Liver (tissue), 8 donors: ENCODE measurements at regions not wholly inside any gene's neighbourhood (a gene's known extent, or its start where the extent isn't known, plus 50 kb on each side); places are given as distances from the start of the nearest gene placed in this dataset.

ENCODE experiments used
- DNase-seq: peaks from one replicate; pipeline ENCODE4 v3.0.0-alpha.2; 2017; ENCODE audit warnings: low spot score
- H3K27ac ChIP-seq, 2 donors: one replicate each; pipeline ENCODE4 v1.7.0; 2013; ENCODE audit warnings: inconsistent platforms in 2 of 2, low read length in 2 of 2, control low read depth in 1 of 2, low read depth in 1 of 2, mild to moderate bottlenecking in 1 of 2
- H3K27me3 ChIP-seq, 4 donors: one replicate each; pipeline versions ENCODE4 v1.6.1 to v1.7.0; 2013; ENCODE audit warnings: low read length in 3 of 4, inconsistent platforms in 1 of 4, mild to moderate bottlenecking in 1 of 4, moderate library complexity in 1 of 4; ENCODE audit not compliant: control insufficient read depth in 4 of 4, insufficient read depth in 4 of 4
- H3K36me3 ChIP-seq, 4 donors: one replicate each; pipeline versions ENCODE4 v1.6.1 to v1.7.0; 2013; ENCODE audit warnings: low read length in 3 of 4, mild to moderate bottlenecking in 3 of 4, low read depth in 1 of 4, moderate library complexity in 1 of 4; ENCODE audit not compliant: control insufficient read depth in 4 of 4, insufficient read depth in 3 of 4
- H3K4me1 ChIP-seq, 4 donors: one replicate each; pipeline versions ENCODE4 v1.6.1 to v1.7.0; 2013; ENCODE audit warnings: low read length in 3 of 4, mild to moderate bottlenecking in 3 of 4, moderate library complexity in 1 of 4; ENCODE audit not compliant: control insufficient read depth in 4 of 4, insufficient read depth in 4 of 4
- H3K4me3 ChIP-seq, 3 donors: one replicate each; pipeline versions ENCODE4 v1.6.1 to v1.7.0; 2013; ENCODE audit warnings: low read length in 3 of 3, control low read depth in 1 of 3, low read depth in 1 of 3, mild to moderate bottlenecking in 1 of 3
- H3K9ac ChIP-seq, 2 donors: one replicate each; pipeline ENCODE4 v1.7.0; 2013; ENCODE audit warnings: low read length in 2 of 2, mild to moderate bottlenecking in 2 of 2, moderate library complexity in 2 of 2, control low read depth in 1 of 2, low read depth in 1 of 2
- H3K9me3 ChIP-seq, 4 donors: one replicate each; pipeline versions ENCODE4 v1.6.1 to v1.7.0; 2013; ENCODE audit warnings: low read length in 3 of 4; ENCODE audit not compliant: control insufficient read depth in 4 of 4
- CTCF ChIP-seq: fragments of 150-350 bp; IDR thresholded peaks from 2 replicates; pipeline ENCODE4 v1.5.1; 2017; ENCODE audit warnings: improper control_type of control experiment, low read depth, low read length; ENCODE audit not compliant: missing input control
- EGR1 ChIP-seq, 2 donors: IDR thresholded peaks; 2 replicates each; pipeline ENCODE4 v1.6.1; 2016 to 2018; ENCODE audit warnings: antibody characterized with exemption in 2 of 2, low read depth in 2 of 2
- FOXA1 ChIP-seq: IDR thresholded peaks from 2 replicates; pipeline ENCODE4 v1.6.1; 2016; ENCODE audit warnings: antibody characterized with exemption
- FOXA2 ChIP-seq: IDR thresholded peaks from 2 replicates; pipeline ENCODE4 v1.6.1; 2016; ENCODE audit warnings: antibody characterized with exemption
- GABPA ChIP-seq, 2 donors: IDR thresholded peaks in 1 of 2; conservative IDR thresholded peaks in 1 of 2; 2 replicates each; pipeline ENCODE4 v1.6.1; 2016; ENCODE audit warnings: antibody characterized with exemption in 2 of 2, mild to moderate bottlenecking in 1 of 2, moderate library complexity in 1 of 2
- HNF4A ChIP-seq, 2 donors: conservative IDR thresholded peaks; 2 replicates each; pipeline ENCODE4 v1.6.1; 2016; ENCODE audit warnings: antibody characterized with exemption in 2 of 2, mild to moderate bottlenecking in 2 of 2
- HNF4G ChIP-seq: IDR thresholded peaks from 2 replicates; pipeline ENCODE4 v1.6.1; 2016; ENCODE audit warnings: antibody characterized with exemption
- JUND ChIP-seq, 2 donors: IDR thresholded peaks; 2 replicates each; pipeline ENCODE4 v1.6.1; 2016; ENCODE audit warnings: antibody characterized with exemption in 2 of 2
- NR2F2 ChIP-seq: IDR thresholded peaks from 2 replicates; pipeline ENCODE4 v1.6.1; 2016; ENCODE audit warnings: antibody characterized with exemption
- RAD21 ChIP-seq, 2 donors: IDR thresholded peaks; 2 replicates each; pipeline ENCODE4 v1.6.1; 2016; ENCODE audit warnings: antibody characterized with exemption in 2 of 2, mild to moderate bottlenecking in 2 of 2
- REST ChIP-seq: IDR thresholded peaks from 2 replicates; pipeline ENCODE4 v1.6.1; 2016; ENCODE audit warnings: antibody characterized with exemption, mild to moderate bottlenecking
- RXRA ChIP-seq, 2 donors: IDR thresholded peaks; 2 replicates each; pipeline ENCODE4 v1.6.1; 2017 to 2018; ENCODE audit warnings: antibody characterized with exemption in 2 of 2, mild to moderate bottlenecking in 1 of 2
- SP1 ChIP-seq: IDR thresholded peaks from 2 replicates; pipeline ENCODE4 v1.6.1; 2018; ENCODE audit warnings: antibody characterized with exemption, mild to moderate bottlenecking
- TAF1 ChIP-seq: conservative IDR thresholded peaks from 2 replicates; pipeline ENCODE4 v1.6.1; 2016; ENCODE audit warnings: antibody characterized with exemption, mild to moderate bottlenecking
- YY1 ChIP-seq: IDR thresholded peaks from 2 replicates; pipeline ENCODE4 v1.6.1; 2016; ENCODE audit warnings: antibody characterized with exemption, mild to moderate bottlenecking
- WGBS: extraction: QIAGEN DNeasy Blood & Tissue Kit; methylation state at CpG from one replicate; pipeline ENCODE4 v1.1.7; 2013; 5-methylcytosine and 5-hydroxymethylcytosine counted together
- TF ChIP-seq, protein P1 (sequence below): IDR thresholded peaks from 2 replicates; pipeline ENCODE4 v1.6.1; 2016; ENCODE audit warnings: antibody characterized with exemption
- TF ChIP-seq, protein P2 (sequence below): IDR thresholded peaks from 2 replicates; pipeline ENCODE4 v1.6.1; 2016; ENCODE audit warnings: antibody characterized with exemption
- TF ChIP-seq, protein P3 (sequence below): IDR thresholded peaks from 2 replicates; pipeline ENCODE4 v1.6.1; 2016; ENCODE audit warnings: antibody characterized with exemption
- donor health status: healthy.
- donor health status: healthy.
- donor health status: healthy.
- donor health status: healthy.
- donor health status: healthy.

- 70% methylated on average over 1 of the region's 1 CpG for WGBS
- H3K4me3 ChIP-seq: no peak overlapping the region
- no peaks in the 10 kb centered on the region for H3K4me1 ChIP-seq
- H3K27ac ChIP-seq: no peak overlapping the region
- DNase-seq: no peak
- H3K9ac ChIP-seq: no peak overlapping the region
- no peaks in the 10 kb centered on the region for H3K36me3 ChIP-seq
- H3K27me3 ChIP-seq: no peaks in the 10 kb centered on the region
- TF ChIP-seq HNF4G (no peak), YY1 (no peak), SP1 (no peak), REST (no peak), RXRA (IDR thresholded peaks at IDR 0.05) (no peak), GABPA (IDR thresholded peaks at IDR 0.05 in 1 of 2, conservative IDR thresholded peaks at IDR 0.05 in 1 of 2) (no peak), FOXA1 (no peak), HNF4A (conservative IDR thresholded peaks at IDR 0.05) (no peak), NR2F2 (no peak), RAD21 (IDR thresholded peaks at IDR 0.05) (no peak), EGR1 (IDR thresholded peaks at IDR 0.05; ENCODE audit: low read depth in 2 of 2) (no peak), JUND (IDR thresholded peaks at IDR 0.05) (no peak), TAF1 (no peak), CTCF (no peak)
- TF ChIP-seq, protein P1, sequence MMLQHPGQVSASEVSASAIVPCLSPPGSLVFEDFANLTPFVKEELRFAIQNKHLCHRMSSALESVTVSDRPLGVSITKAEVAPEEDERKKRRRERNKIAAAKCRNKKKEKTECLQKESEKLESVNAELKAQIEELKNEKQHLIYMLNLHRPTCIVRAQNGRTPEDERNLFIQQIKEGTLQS: no peak
- TF ChIP-seq, protein P2, sequence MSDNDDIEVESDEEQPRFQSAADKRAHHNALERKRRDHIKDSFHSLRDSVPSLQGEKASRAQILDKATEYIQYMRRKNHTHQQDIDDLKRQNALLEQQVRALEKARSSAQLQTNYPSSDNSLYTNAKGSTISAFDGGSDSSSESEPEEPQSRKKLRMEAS: no peak
- TF ChIP-seq, protein P3, sequence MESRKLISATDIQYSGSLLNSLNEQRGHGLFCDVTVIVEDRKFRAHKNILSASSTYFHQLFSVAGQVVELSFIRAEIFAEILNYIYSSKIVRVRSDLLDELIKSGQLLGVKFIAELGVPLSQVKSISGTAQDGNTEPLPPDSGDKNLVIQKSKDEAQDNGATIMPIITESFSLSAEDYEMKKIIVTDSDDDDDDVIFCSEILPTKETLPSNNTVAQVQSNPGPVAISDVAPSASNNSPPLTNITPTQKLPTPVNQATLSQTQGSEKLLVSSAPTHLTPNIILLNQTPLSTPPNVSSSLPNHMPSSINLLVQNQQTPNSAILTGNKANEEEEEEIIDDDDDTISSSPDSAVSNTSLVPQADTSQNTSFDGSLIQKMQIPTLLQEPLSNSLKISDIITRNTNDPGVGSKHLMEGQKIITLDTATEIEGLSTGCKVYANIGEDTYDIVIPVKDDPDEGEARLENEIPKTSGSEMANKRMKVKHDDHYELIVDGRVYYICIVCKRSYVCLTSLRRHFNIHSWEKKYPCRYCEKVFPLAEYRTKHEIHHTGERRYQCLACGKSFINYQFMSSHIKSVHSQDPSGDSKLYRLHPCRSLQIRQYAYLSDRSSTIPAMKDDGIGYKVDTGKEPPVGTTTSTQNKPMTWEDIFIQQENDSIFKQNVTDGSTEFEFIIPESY: no peak
- peaks cover 0 to 5% (median 2%) of the 10 kb centered on the region in 4 donors for H3K9me3 ChIP-seq
Measured at GRCh38 chr6:68141190-68141589, 493.9 kb upstream of the ADGRB3 start.

- WGBS: 33% methylated on average over 1 of the region's 1 CpG
- TF ChIP-seq FOXA2: no peak
- TF ChIP-seq FOXA1: no peak
- no peak for TF ChIP-seq RAD21 (IDR thresholded peaks at IDR 0.05)
- TF ChIP-seq CTCF: no peak
- no peak for DNase-seq
- no peaks in the 10 kb centered on the region for H3K36me3 ChIP-seq
- H3K9ac ChIP-seq: no peak overlapping the region
- peaks cover 0 to 5% (median 2%) of the 10 kb centered on the region in 4 donors for H3K9me3 ChIP-seq
- H3K4me1 ChIP-seq: no peaks in the 10 kb centered on the region
- H3K4me3 ChIP-seq: no peak overlapping the region
- H3K27me3 ChIP-seq: no peaks in the 10 kb centered on the region
- no peak overlapping the region for H3K27ac ChIP-seq
Measured at GRCh38 chr6:68139130-68139529, 496.0 kb upstream of the ADGRB3 start.
